Amygdala (tissue), 56 donors: ENCODE measurements at regions not wholly inside any gene's neighbourhood (a gene's known extent, or its start where the extent isn't known, plus 50 kb on each side); places are given as distances from the start of the nearest gene placed in this dataset.
"Not testable (repeated sequence)": the region's sequence is repeated elsewhere in the genome, so short reads cannot be mapped to it uniquely, and the experiment has no call there.

Source experiments
- DNase-seq, 56 donors: peaks; one replicate each; lab custom pipeline; 2025; lab: John Stamatoyannopoulos, UW

- DNase-seq: no peak
These were observed 239.9 kb downstream of the PCDH10 start for GRCh38 chr4:133389029-133389428.

- no peak for DNase-seq
These were observed 236.3 kb downstream of the PCDH10 start for GRCh38 chr4:133385161-133385954.

DNA sequence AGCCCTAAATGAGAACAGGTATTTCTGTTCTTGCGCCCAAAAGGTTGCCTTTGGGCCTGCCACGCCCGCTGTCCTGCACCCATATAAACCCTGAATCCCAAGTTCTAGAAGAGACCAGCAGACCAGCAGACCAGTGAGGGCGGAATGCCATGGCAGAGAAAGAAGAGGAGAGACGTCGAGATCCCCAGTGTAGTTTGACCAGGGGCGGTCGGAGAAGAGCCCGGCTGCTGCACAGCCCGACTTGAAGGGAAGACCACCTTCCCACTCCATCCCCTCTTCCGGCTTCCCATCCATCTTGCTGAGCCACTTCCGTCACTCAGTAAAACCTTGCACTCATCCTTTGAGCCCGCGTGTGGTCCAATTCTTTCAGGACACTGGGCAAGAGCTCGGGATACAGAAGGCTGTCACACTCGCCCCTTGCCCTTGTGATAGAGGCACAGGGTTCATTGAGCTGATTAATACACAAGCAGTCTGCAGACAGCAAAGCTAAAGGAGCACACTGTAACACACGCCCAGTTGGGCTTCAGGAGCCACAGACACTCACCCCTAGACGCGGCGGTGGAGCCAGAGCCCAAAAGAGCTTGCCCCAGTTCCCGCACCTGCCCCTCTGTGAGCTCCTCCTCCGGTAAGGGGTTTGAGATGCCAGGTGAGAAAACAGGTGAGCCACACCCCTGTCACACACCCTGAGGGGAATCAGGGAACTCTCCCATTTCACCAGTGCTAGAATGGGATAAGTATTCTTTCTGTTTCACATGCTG, 230.8 kb downstream of the PCDH10 start:
- DNase-seq: no peak

DNA sequence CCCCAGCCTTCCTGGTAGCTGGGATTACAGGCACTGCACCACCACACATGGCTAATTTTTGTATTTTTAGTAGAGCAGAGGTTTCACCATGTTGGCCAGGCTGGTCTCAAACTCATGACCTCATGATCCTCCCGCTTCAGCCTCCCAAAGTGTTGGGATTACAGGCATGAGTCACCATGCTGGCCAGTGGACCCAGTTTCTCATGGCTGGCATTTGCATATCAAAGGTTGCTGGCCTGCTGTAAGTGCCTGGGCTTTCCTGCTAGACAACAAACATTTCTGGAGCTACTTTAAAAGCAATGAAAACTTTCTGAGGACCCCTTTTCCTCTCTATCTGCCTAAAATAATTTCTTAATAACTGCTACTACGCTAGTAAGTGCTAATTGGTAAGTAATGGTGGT, 228.2 kb downstream of the PCDH10 start:
- DNase-seq: no peak

DNA sequence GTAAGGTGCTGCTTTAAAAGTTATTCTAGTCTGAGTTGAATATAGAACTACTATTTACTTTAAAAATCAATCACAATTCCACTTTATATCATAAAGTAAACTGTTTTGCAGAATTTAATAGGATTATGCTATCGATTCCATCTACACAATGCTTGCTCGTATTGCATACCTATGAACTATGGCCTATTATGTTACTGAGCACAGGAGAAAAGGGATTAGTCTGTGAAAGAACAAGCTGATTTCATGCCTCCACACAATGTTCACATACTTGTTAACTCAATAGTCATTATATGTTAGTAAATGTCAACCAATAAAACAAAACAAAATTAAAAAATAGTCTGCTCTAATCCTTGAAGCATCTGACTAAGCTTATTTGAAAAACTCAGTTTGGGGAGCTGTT, 223.6 kb downstream of the PCDH10 start:
- no peak for DNase-seq

DNA sequence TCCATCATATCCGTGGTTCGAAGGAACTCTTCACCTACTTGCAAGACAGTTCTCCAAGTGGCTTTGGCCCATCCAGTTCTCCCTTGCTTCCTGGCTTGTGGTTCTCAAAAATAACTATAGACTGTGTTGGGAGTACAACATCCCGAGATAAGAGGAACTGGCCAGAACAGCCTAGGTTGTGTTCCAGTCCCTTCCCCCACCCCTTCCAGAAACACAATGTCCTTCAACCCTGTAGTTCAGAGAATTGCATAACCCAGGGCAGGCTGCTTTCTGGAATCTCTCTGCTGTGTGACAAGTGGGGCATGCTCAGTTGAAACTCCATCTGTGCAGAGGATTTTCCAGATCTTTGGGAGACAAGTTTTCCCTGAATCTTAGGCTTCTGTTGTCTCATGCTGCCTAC, 206.5 kb downstream of the PCDH10 start:
- no peak for DNase-seq

DNA sequence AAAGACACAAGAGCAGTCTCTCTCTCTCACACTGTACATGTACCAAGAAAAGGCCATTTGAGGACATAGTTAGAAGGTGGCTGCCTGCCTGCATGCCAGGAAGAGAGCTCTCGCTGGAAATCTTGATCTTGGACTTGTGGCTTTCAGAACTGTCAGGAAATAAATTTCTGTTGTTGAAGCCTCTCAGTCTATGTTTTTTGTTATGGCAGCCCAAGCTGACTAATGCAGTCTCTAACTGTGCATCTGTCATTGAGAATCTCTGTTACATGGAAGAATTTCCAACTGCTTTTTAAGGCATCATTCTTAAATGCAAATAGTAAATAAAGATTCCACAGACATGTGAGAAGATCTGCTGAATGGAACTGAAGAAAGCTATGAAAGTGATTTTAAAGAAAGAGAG, 198.3 kb downstream of the PCDH10 start:
- no peak for DNase-seq

- DNase-seq: no peak
These were observed 175.4 kb downstream of the PCDH10 start for GRCh38 chr4:133324491-133324890.

- no peak for DNase-seq
These were observed 174.6 kb downstream of the PCDH10 start for GRCh38 chr4:133323670-133324069.

DNA sequence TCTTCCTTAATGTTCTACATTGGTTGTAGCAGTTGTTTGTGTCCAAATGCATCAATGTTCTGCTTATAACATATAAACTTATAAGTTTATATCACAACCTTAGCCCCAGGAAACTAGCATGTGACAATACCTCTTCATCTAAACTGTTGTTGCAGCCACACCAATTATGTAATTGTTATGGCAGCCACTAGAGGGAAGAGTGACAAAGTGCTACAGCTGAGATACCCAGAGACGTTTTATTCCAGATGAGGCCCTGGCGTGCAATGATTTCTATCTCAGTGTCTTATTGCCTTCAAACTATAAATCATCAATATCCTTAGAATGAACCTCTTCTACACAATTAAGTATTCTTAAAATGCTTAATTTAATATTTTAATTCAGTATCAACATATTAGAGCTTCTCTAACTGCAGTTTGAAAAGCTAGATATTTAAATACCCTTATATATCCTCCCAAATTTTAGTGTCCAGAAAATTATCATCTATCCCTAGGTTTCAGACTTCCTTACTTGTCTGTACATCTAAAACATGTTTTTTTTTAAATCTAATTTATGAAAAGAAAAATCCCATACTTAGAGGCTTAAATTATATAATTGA, 171.6 kb downstream of the PCDH10 start:
- DNase-seq: peak in 2 of 56 donors; percentile 1 to 9

- DNase-seq: peak in 3 of 56 donors; percentile 3 to 8 (median 3)
These were observed 167.8 kb downstream of the PCDH10 start for GRCh38 chr4:133316909-133317308.

DNA sequence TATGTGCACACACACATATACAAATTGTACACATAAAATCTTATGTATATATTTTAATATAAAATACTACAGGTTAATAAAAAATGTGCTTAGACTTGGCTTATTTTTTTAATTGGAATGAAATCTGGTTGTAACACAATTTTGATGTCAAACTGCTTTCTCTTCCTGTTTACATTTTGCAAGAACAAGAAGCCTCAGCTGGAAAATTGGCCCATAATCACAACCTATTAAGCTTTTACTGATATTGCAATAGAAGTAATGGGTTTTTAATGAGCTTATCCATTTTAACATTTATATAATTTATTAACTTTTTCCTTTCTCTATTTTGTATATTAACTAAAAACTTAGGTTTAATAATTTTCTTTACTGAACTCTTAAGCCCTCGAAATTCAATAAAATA, 165.9 kb downstream of the PCDH10 start:
- no peak for DNase-seq

- no peak for DNase-seq
These were observed 138.3 kb downstream of the PCDH10 start for GRCh38 chr4:133287396-133287795.

- no peak for DNase-seq
These were observed 129.5 kb downstream of the PCDH10 start for GRCh38 chr4:133278591-133278990.

- DNase-seq: not testable (repeated sequence)
These were observed 128.8 kb downstream of the PCDH10 start for GRCh38 chr4:133277940-133278339.

DNA sequence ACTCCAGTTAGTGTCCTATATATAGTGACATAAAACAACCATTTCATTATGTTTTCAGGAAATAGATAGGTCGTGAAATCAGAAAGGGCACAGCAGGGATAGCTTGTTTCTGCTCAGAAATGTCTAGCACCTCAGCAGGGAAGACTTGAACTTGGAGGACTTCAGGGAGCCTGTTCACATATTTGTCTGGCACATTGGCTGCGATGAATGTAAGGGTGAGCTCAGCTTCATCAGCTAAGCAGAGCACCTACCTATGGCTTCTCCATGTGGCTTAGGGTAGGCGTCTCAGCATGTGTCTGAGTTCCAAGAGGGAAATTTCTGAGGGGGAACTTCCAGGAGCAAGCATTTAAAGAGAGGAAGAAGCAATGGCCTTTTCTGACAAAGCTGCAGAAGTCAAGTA, 126.2 kb downstream of the PCDH10 start:
- no peak for DNase-seq

GRCh38 chr4:133273401-133273800, 124.3 kb downstream of the PCDH10 start:
- DNase-seq: no peak

- DNase-seq: no peak
These were observed 121.0 kb downstream of the PCDH10 start for GRCh38 chr4:133270021-133270570.

DNA sequence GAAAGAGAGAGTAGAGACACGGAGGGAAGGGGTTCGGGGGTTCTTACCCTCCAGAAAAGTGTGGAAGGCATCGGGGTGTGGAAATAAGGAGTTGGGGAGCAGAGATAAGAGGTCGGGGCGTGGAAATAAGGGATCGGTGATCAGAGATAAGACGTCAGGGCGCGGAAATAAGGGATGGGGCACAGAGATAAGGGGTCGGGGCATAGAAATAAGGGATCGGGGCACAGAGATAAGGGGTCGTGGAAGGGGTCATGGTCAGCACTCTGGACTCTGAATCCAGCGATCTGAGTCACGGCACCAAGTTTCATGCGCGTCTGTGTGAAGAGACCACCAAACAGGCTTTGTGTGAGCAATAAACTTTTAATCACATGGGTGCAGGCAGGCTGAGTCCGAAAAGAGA, 119.1 kb downstream of the PCDH10 start:
- DNase-seq: no peak

DNA sequence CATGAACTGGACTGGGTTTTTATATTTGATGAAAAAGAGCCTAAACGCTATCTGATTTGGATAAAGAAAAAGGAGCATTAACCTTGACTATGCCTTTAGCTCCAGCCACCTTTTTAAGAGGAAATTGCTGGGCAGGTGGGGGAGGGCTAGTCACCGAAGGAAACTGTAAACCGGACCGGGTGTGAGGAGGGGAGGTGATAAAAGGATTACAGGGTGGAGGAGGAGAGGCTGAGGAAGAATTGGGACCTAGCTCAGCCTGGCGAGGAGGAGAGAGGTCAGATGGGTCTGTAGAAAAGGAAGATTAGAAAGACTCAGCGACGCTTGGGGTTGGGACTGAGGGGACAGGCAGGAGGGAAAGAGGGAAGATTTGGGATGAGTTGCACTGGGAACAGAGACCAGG, 118.4 kb downstream of the PCDH10 start:
- not testable (repeated sequence) for DNase-seq

DNA sequence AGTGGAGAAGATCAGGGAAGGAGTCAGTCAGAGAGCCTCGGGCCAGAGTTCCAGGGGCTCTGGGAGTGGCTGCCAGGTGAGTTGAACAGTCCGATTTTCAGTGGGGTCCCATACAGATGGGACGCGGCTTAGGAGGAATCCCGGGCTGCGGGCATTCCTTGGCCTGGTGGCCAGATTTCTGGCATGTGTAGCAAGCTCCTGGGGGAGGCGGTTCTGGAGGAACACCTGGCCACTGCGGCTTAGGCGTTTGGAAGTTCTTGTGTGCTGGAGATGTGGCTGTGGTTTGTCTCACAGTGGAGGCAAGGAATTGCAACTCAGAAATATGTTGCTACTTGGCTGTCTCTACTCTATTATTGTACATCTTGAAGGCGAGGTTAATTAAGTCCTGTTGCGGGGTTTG, 117.9 kb downstream of the PCDH10 start:
- not testable (repeated sequence) for DNase-seq
